Activated CD4-positive, alpha-beta T cell treated with anti-CD3 and anti-CD28 coated beads, Interleukin-2, Interleukin-6, amounts not matched to agents 100 ng/mL and 50 ng/mL, durations not matched to agents 16 hours and 8 hours (primary cell): ENCODE measurements at regions not wholly inside any gene's neighbourhood (a gene's known extent, or its start where the extent isn't known, plus 50 kb on each side); places are given as distances from the start of the nearest gene placed in this dataset.

Experiments
- DNase-seq: peaks from one replicate; pipeline ENCODE4 v3.0.0-alpha.2; 2020

DNA sequence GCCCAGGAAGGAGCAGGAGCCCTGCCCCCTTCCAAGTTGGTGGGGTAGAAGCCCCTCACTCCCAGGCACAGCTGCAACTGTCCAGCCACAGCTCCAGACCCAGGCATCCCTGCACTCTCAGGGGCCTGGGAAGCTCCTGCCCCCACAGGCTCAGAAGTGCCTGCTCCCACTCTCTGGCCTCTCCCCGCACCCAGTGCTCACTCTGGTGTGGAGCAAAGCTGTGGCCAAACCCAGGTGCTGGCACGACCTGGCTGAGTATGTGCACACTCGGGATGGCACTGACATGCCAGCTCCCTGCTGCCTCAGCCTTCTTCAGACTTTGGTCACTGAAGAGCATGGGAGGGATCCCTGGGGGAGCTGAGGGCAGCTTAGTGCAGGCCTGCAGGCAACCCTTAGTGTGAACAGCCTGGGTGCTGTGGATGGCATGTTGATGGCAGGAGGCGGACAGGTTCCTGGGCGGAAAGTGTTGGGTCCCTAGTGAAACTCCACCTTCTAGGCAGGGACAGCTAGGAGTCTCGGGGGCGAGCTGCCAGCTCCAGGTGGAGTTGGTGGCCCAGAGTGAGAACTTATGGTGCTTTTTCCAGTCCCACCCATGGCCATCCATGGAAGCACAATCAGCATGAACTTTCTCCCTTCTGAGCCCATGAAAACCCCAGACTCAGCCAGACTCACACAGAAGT lies 489.2 kb upstream of the ROBO2 start:
- DNase-seq: no peak

GRCh38 chr3:76551739-76552138 lies 488.2 kb upstream of the ROBO2 start:
- no peak for DNase-seq

DNA sequence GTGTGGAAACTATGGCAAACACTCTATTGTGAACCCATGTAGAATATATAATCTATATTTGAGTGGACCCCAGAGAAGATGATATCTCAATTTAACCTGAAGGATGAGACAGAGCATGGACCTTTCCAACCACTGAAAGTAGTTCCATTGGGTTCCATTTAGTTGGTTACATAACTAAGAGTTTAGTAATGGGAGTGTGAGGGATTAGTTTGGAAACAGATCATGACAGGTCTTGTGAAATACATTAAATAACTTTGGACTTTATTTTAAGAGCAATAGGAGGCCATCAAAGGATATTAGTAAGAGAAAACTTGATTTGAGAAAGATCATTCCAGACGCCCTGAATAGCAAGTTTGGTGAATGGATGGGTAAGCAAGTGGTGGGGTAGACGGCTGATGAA lies 487.2 kb upstream of the ROBO2 start:
- DNase-seq: no peak

GRCh38 chr3:76554707-76555106 lies 485.2 kb upstream of the ROBO2 start:
- no peak for DNase-seq

- DNase-seq: no peak
Measured at GRCh38 chr3:76561494-76562236, 478.2 kb upstream of the ROBO2 start.

GRCh38 chr3:76565496-76566210 lies 474.2 kb upstream of the ROBO2 start:
- DNase-seq: no peak

- no peak for DNase-seq
Measured at GRCh38 chr3:76566211-76566534, 473.7 kb upstream of the ROBO2 start.

DNA sequence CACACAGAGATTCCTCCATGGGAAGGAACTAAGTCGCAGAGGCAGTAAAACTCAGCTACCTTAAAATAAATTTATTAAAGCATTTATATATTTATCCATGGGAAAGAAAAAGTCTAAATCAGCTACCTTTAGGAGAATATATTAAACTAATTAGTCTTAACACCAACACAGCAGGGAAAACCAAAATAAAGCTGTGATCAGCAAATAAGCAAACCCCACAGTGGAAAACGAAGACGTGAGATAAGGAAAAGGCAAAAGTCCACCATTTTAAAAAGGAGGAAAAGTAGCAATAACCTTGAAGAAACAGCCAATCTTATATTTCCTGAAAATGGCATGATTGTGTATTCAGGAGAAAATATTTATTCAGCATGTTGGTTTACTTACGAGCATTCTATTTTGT lies 473.0 kb upstream of the ROBO2 start:
- DNase-seq: no peak

- DNase-seq: peak; percentile 2
Measured at GRCh38 chr3:76570436-76571057, 469.4 kb upstream of the ROBO2 start.

- no peak for DNase-seq
Measured at GRCh38 chr3:76576201-76576600, 463.7 kb upstream of the ROBO2 start.

DNA sequence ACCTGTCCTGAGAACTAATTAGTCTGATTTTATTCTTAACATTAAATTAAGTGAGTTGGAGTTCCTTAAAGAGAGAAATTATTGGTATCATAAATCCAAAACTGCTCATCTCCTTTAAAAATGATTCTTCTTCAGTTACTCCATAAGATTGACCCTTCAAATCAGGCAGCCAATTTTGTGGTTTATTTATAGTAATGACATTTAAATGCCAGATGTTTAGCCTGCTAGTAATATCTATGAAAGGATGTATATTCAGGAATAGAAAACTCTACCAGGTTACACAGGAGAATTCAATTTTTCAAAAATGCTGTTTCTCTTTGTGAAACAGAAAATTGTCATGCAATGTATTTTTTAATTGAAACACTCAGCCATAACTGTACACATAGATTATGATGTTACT lies 457.8 kb upstream of the ROBO2 start:
- no peak for DNase-seq

GRCh38 chr3:76582632-76583378 lies 457.1 kb upstream of the ROBO2 start:
- DNase-seq: no peak

DNA sequence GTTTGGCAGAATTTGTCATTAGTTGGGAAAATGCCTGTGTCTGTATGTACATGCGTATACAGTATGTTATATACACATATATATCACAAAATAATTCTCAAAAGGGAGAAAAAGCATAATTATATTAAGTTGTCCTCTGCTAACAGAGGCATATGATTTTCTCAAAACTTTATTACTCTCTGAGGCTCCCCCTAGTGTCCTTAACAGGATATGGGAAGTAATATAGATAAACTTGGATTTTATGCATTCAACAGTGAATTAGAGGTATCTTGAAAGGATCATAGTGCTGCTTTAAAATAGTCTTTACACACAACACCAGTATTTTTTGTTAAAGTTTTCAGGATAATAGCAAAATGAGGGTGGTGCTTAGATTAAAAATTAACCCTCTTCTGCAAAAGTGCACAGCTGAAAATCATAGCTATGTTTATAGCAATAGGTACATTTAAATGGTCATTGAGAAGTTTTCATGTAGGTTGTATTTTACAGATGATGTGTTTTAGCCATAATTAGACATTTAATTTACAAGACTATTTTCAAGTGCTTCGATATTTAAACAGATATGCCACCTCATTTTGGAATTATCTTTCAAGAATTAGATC lies 454.0 kb upstream of the ROBO2 start:
- peak; percentile 2 for DNase-seq

DNA sequence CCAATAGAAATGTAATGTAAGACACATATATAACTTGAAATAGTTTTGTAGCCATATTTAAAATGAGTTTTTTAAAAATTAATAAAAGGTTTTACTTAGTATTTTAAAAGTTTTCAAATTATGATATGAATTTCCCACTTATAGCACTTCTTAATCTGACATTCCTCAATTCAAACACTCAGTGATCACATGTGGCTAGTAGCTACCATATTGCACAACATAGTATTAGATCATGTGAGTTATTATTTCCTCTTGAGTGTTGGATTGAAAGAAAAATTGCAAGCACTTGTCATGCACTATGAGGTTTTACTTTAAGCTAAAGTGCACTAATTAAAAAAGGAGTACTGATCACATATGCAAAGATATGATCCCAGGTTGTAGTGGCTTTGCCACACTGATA lies 453.4 kb upstream of the ROBO2 start:
- no peak for DNase-seq

- no peak for DNase-seq
Measured at GRCh38 chr3:76610150-76610549, 429.7 kb upstream of the ROBO2 start.

GRCh38 chr3:76615719-76616118 lies 424.2 kb upstream of the ROBO2 start:
- DNase-seq: no peak

DNA sequence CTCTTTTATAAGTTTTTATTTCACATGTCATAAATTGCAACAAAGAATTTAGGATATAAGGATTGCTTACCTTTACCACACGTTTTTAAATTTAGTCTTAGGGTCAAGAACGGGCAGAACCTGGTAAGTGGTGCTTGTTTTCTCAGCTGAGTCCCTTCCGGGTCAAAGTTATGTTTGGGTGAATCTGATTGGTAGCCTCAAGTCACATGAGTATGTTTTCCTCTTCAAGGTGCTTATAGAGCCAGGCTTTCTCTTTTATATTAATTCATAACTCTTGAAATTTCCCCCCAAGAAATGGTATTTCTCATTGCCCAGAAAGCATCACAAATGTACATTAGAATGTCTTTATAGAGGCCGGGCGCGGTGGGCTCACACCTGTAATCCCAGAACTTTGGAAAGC lies 415.7 kb upstream of the ROBO2 start:
- DNase-seq: no peak

- DNase-seq: no peak
Measured at GRCh38 chr3:76627236-76627635, 412.7 kb upstream of the ROBO2 start.

GRCh38 chr3:76631251-76631650 lies 408.6 kb upstream of the ROBO2 start:
- no peak for DNase-seq

- DNase-seq: no peak
Measured at GRCh38 chr3:76638006-76638405, 401.9 kb upstream of the ROBO2 start.

DNA sequence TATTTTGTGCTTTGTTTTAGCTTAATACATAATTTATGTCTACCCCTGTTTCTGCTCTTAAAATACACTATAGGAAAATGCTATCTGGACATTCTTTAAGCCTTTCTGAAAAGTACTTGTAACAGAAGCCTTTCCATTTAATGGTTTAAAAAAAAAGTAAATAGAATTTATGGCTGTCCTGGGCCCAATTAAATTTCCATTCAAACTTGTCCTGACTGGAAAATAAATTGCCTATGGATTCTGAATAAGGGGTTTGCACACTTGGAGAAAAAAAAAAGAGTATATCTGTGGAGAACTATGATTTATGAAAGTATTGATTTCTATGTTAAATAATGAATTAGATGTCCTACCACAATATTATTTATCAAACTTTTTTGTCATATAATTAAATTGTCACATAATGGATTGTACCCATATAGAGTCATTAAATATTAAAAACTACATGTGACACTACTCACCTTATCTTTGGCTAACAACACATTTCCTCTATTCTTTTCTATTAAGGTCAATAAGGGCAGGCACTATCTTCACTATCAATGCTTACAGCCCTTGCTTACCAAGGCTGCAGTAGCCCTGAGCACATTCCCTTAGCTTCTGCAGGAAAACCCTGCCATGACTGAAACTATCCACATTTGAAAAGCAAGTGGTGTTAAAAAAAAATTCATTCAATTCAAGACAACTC lies 396.1 kb upstream of the ROBO2 start:
- no peak for DNase-seq

DNA sequence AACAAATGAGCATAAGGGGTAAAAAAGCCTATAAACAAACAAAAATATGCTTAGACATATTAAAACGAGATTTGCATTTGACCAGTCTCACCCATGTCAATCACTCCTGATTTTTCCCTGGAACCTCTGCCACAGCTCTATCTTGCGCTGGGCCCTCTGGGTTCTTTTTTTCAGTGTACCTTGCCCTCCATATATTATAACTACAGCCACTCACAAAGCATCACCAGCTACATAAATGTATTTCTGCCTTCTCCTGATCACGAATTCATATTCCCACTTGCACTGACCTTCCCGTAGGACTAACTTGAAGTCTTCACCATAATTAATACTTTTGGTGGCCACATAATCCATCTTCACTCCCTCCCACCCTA lies 395.6 kb upstream of the ROBO2 start:
- DNase-seq: no peak
